ENCODE measurements at regions not wholly inside any gene's neighbourhood (a gene's known extent, or its start where the extent isn't known, plus 50 kb on each side); places are given as distances from the start of the nearest gene placed in this dataset.

DNA sequence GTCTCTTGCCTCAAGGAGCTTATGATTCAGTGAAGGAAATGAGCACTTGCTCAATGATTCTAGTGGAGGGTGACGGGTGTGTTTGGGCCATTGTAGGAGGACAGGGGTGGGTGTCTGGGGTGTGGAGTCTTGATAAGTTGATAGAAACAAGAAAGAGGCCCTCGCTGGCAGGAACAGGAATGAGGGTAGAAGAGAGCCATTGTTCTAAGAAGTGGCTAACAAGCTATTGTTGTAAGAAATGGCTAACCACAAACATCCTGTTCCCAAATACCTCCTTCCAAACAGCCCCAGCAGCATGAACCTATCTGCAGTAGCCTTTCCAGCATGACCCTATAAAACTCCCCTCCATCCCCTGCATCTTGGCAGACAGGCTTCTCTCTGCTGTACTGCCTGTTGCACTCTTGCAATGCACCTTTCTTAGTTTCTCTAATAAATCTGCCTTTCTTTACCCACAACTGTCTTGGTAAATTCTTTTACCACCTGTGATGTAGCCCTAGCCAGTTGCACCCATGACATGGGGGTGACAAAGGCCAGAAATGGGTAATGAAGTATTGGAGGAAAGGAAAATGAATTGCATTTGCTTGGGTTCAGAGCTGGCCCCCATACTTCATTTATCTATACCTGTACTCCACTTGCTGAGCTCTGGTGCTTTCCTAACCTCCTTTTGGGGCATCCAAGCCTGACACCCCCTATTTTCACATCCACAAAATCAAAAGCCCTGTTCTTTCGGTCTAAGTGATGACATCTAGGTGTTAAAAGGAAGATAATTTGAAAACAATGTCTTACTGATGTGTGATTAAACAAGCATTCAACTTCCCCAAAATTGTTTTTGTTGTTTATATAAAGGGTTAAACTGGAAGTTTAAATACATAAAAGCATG is 389.1 kb downstream of the GRIN2B start:
- no peak for DNase-seq

DNA sequence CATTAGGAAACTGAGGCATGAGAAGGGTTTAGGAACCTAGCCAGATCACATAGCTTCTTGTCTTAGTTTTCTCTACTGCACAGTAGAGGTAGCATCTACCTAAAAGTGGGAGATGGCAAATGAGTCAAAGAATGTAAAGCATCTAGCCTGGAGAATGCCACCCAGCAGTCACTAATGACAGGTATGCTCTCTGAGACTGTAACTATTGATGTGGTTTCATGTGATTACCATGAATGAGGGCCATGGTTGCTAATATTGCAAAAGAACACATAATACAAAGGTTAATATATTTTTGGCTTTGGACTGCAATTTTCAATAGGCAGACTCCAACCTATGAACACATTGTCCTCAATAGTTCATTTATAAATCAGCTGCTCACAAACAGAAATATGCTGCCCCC is 389.9 kb downstream of the GRIN2B start:
- DNase-seq: no peak

DNA sequence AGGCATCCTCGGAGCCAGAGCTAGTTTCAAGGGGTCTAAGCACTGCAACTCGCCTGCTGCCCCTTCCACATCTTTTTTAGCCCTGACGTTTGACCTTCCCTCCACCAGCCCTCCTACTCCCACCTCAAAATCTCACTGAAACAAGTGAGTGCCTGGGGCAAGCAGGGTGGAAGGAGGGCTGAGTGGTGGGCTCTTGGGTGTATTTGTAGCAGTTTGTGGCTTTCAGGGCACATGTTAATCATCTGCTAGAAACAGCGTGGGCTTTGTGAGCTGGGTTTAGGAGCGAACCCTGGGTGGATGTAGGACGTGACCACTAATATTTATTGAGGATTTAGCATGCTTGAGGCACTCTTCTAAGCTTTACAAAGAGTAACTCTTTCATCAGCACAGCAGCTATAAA is 390.3 kb downstream of the GRIN2B start:
- no peak for DNase-seq

DNA sequence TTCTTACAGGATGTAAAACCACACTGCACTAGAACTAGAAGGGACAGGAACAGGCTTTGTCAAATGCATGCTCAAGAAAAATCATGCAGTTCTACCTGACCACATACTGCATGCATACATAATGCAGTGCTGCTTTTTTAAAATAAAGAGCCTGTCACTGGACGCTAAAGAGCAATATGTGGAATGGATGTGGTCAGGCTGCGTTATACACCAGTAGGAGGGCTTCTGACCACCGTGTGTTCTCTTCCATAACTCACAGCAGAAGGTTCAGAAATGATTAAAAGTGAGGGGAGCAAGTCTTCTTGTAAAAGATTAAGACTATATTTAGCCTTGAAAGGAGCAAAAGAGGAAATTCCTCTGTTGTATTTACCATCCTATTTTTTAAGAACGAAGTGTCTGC is 392.0 kb downstream of the EMP1 start:
- no peak for DNase-seq

DNA sequence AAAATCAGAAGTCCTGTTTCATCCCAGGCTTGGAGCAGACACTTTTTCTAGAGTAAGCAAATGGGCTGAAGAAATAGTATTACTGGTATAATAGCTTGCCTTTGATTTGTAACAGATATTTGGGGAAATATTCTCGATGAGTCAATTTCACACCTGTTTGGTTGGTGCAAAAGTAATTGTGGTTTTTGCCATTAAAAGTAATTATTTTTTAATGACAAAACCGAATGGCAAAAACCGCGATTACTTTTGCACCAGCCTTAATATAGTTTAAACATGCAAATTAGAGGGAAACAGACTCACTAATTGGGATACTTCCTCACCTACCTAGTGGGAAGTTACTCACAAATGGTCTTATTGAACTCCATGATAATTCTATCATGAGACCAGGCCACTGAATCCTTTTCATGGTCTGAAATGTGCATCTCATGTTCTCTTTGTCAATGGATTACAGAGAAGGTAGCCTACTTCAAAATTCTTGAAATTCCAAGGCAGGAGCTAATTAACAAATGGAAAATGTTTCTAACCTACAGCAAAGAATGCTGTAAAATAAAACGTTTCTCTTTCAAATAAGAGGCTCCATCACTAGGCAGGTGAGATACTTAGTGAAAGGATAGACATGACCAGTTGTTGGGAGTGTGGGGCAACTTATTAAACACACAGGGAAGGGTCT is 391.3 kb downstream of the EMP1 start:
- DNase-seq: no peak

DNA sequence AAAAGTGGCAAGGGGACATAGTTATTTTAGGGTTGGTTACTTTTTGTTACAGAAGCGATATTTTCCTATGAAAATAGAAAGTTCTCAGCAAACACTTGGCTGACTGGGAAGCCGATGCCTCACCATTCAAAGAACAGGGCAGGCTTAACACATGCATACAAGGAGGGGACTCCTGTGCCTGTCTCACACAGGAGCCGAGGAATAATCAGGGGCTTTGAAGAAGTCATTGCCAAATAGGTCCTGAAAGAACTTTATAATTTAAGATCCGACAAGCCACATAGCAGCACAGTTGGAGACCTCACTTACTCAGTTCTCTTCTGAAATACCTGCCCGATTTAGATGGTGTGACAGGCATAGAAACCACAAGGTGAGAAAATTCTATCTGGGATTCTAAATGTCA is 389.8 kb downstream of the EMP1 start:
- DNase-seq: no peak

DNA sequence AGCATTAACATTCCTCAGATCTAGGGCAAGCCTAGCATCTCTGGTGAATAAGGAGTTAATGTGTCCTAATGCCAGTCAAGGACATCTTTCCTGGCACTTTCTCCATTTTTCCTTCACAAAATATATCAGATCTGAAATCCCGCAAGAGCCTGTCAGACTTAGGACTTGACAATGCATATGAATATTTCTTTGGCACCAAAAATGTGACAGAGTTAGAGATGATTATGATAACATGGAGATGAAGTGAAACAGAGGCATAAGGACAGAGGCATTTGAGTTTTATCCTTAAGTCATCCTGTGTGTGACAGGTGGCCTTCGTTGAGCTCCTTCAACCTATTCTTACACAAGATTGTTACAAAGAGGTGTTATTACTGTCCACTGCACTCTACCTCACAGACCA is 388.0 kb downstream of the EMP1 start:
- DNase-seq: no peak

DNA sequence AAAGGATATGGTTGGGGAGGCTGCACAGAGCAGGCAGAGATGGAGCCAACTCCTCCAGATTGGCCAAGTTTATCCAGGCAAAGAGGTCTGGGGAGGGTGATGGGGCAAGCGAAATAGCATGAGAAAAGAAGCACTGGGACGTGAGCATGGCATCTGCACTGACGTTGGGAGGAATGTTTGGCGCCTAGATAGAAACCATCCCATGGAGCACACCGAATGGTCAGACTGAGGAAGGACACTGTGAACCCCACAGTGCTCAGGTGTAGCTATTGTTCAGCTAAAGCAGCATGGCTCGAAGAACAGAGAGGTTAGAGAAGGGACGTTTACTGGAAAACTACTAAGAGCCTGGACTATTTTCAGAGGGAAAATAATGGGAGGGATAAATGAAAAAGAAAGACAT is 387.1 kb downstream of the EMP1 start:
- DNase-seq: no peak

DNA sequence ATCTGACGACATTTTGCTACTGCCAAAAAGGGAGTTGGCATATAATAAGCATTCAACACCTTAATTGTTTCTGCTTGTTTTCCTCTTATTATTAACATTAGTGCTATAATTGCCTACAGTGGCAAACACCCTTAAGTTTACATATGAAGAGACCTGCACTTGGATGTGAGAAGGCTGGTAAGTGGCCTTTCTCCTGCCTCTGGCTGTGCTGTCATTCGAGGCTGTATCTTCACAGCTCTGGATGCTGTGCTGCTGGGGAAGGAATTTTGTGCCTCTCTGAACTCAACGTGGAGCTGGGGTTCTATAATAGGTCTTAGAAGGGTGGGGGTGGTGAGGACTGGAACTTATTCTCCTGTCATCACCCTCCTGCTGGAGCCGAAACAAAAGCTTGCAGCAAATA is 385.9 kb downstream of the EMP1 start:
- DNase-seq: no peak

DNA sequence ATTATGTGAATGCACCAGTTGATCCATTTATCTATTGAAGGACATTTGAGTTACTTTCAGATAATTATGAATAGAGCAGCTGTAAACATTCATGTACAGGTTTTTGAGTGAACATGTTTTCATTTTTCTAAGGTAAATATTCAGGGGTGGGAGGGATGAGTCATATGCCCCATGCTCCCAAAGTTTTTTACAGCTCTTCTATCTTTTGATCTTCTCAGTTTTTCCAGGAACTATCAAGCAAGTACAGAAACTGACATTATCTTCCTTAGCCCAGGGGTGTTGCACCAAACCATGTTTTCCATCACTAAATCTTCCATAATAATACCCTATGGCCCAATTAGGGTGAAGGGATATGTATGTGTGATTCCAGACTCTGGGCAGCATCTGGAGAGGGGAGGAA is 384.5 kb downstream of the EMP1 start:
- DNase-seq: no peak

DNA sequence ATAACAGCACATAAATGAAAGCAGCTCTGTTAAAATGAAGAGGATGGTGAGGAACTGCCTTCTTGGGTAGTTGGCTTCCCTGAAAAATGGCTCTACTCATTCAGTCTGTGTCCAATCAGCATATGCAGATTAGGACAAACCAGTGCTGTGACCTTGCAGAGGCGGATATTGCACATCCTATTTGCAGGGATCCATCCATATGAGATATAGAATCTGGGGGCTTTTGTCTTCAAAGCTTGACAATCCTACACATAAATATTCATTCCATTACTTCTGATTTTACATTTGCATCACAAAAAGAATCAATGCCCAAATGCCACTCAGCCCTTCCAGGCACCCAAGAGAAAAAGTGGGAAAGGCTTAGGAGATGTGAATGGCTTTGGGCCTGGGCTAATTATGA is 383.7 kb downstream of the EMP1 start:
- no peak for DNase-seq

DNA sequence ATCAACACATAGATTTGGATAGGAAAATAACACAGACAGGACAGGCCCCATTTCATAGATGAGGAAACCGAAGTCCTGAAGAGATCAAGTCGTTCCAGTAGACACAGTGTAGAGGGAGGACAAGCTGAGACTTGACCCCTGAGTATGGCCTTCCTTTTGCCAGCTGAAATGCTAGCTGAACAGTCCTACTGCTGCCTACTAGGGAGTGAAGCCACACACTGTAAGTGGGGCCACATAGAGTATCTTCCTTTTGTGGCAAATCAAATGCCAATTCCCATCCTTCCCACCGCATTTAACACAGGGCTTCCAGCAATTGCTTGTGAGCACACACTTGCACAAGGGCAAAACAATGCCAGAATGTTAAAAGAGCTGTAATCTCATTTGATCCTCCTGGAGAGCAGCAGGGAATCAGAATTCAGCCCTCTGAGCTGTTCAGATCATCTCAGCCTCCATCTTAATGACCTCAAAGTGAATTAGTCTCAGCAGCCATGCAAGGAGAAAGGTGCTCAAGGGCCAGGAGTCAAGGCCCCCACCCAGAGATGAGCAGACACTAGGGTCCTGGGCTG is 380.5 kb downstream of the EMP1 start:
- DNase-seq: no peak

DNA sequence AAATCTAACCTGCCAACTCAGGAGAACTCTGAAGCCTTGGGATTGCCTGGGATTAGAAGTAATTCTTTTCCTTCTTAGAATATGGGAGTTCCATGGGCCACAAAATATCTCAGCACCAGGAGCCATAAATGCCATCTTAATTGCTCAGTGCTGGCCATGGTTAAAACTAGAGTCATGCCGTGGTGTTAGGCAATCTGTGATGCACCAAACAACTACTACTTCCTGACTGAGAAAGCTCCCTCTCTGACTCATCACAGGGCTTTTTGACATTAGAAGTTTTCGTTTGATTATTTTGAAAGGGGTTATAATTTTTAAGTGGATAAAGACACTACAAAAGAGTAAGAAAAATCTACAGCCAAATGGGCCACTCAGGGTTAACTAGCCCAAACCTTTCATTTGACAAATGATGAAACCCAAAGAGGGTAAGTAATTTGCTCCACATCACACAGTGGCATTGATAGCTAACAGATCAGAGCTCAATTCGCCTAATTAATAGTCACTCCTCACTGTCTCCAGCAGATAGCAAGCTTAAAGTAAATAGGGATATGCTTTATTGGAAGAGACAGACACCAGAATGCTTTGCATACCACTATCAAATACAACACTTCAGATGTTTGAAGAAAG is 377.3 kb downstream of the EMP1 start:
- no peak for DNase-seq

DNA sequence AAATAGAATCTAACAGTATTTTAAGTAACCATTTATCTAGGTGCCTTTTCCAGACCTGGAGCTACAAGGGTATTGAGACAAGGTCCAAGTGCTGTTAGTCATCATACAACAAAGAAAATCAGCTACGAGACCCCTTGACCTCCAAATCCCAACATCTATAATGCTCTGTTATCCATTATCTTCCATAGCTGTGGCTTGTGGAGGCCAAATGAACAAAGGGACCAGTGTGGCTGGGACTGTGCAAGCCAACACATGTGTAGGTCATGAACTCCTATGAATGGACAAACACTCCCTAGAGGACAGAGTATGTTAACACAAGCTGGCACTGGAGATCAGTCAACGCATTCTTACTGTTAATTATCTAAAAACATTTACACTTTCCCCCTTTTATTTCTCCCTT is 374.5 kb downstream of the EMP1 start:
- no peak for DNase-seq

DNA sequence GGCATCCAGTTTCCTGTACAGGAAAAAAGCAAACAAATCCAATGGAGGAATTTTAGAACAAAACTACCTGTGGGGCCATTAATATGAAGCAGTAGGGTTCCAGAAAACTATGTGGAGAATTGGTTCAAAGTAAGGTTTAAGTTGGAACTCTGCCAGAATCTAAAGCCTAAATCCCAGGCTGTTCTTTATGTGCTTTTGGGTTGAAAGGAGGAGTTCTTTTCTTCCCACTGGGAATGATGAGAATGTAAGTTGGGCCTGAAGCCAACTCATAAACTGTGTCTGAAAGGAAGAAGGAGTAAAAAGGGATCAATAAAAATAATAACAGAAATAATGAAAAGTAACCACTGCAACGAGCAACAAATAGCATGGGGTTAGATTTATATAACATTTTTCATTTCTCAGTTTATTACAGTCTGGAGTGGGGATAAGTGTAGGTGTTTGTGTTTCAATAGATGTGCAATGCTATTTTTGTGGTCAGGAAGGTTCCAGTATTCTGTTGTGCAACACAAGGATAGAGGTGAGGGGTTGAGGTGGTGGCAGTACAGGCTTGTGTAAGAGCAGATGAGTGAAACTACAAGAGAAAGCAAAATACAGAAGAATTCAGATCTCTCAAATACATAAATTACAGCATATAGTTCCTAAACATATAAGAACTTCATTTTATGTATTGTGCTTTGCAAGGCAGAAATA is 373.6 kb downstream of the EMP1 start:
- DNase-seq: no peak

DNA sequence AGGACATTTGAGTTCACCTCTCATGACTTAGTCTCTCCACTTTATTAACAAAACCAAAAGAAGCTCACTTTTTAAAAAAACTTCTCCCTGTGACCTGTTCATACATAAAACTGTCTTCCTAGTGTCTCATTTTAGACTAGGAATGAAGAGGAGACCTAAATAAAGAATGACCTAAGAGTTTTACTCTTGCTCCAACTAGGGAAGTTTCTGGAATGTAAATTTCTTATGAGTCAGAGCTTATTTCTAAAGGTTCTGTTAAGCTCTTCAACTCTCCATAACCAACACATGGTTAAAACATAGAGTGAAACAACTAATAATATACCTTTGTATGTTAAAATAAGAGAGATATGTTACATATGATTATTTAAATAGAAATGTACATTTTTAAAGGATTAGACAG is 369.8 kb downstream of the EMP1 start:
- no peak for DNase-seq

DNA sequence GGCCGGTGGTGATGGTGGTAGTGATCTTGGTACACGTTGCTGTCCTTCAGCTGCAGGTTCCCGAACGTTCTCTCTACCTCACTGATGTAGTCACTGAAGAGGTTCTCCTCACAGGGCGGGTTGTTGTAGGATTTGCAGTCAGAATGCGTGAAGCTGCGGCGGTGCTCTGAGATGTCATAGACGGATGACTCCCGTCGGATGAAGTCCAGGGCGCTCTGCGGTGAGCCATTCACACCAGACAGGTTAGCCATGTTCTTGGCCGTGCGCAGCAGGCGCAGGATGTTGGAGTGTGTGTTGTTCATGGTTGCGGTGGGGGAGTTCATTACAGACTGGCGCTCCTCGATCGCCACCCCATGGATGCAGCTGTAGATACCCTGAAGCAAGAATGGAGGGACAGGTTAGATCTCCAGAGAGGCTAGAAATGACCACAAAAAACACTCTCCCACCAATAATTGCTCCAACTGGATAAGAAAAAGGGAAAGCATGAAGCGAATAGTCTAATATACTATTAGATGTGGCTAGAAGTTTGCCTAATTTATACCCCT is 367.8 kb downstream of the EMP1 start:
- no peak for DNase-seq

DNA sequence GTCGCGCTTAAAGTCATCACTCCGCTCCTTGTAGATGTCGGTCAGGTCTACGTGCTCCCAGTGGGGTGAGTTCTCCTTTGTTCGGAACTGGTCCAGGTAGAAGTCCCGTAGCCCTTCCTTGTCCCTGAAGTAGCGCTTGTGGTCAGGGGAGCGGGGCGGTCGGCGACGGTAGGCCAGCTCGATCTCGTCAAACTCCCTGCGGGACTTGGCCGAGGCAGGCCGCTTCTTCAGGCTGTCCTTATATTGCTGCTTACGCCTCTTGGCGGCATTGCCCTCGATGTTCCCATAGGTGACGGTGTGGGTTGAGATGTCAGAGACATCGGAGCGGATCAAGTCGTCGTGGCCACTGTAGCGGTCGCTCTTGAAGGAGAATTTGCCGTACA is 367.2 kb downstream of the EMP1 start:
- DNase-seq: no peak

DNA sequence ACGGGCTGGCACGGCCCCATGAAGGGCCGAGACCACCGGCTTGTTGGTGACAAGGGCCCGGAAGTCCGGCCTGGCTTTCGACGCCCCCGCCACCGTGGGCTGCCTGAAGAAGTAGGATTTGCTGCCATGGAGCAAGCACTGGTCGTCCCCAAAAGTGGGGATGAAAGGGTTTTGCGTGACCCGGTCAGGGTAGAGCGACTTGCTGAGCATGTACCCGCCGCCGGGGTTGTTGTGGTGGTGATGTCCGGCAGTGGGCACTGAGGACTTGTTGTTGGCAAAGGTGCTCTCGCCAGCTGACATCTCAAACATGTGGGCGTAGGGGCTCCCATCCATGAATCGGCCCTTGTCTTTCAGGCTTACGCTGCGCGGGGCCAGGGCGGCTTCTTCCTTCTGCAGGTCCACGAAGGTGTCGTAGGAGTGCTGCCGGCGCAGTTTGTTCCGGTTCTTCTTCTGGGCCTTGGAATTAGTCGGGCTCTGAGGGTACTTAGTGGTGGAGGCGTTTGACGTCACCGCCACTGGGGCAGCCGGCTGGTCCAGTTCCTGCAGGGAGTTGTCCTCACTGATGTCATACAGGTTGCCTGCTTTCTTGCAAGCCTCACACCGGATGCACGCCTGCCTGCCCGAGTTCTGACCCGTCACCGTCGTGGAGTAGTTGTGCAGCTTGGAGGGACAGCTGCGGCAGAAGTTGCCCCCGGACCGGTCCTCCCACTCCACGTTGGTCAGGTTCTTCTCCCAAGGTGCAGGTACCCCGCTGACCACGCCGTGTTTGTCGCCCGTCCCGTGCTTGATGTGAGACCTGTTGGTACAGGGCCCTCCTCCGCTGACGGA is 366.6 kb downstream of the EMP1 start:
- DNase-seq: no peak

DNA sequence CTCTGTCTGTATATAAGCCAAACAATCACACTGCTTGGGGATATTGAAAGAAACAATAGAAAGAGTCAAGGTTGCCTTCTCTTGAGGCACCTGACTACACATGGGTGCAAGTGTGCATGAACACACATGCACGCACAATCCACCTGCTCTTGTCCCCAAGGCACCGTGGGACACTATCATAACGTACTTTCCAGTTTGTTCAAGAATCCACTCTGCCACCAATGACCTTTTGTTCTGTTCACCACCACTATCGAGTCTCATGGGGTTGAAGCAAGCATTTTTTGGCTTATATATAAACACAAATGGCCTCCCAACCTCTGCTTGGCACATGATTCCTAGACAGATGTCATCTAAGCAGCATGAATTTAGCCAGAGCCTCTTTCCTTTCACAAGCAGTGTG is 365.4 kb downstream of the EMP1 start:
- no peak for DNase-seq

DNA sequence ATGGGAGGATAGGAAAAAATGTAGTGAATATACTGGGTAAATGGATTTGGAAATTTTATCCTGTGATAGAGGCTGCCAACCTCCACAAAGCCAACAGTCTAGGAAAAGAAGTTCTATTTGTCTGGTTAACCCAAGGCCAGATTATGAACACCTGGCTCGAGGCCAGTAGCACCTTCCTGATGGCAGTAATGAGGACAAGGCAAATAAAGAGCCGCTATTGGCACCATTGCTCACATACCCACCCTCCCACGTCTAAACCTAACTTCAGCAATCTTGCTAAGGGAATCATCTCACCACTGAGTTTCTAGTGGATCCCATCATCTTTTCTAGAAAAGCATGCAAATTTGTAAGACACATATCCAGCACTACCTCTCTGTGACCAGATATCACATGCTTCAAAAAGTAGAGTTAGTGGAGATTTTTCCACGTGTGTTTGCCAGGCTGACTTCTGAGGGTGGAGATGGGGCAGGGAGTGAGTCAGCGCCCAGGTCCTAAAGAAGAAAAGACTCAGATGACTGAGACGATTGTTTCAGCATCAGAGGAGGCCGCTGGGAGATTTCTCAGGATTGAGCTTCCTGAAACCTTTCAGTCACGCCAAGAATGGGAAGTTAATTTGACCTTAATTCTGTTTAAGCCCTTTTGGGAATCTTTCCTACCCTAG is 362.9 kb downstream of the EMP1 start:
- no peak for DNase-seq

DNA sequence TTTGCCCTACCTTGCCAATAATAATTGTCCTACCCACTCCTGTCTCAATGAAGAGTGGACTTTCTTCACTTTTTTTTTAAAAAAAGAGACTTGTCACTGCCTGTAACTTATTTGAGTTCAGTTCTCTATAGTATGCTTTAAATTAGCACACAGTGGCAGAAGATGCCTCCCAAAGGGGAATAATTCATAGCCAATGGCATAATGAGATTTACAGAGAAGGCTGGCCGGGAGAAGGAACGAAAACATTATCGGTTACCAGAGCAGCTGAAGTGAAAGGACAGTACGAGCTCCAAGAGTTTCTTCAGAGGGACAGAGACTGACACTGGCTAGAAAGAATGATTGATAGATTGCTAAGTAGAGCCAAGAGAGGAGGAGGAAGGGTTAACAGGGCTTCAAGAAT is 356.3 kb downstream of the EMP1 start:
- DNase-seq: no peak
